ENCODE measurements at regions not wholly inside any gene's neighbourhood (a gene's known extent, or its start where the extent isn't known, plus 50 kb on each side); places are given as distances from the start of the nearest gene placed in this dataset.
"Not testable (repeated sequence)": the region's sequence is repeated elsewhere in the genome, so short reads cannot be mapped to it uniquely, and the experiment has no call there.

DNA sequence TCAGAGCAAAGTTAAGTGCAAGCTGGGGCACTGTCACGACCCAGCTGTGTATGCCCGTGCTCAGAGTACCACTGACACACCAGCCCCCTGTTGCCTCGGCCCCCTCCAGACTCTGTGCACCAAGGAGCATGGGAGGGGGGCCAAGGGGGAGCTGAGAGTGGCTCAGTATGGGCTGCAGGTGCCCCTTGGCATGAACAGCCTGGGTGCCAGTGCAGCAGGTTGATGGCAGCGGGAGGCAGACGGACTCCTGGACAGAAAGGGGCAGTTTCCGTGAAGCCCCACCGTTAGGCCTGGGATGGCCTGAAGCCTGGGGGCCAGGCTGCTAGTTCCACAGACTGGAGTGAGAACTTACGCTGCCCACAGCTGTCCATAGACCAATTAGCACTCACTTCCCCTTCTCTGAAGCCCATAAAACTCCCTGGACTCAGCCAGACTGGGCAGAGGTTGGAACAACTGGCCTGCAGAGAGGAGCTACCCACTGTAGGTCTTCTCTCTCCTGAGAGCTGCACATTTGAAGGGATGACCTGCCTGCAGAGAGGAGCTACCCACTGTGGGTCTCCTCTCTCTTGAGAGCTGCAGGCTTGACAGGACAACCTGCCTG lies 182.8 kb downstream of the DEPDC1B start:
- no peak for DNase-seq

DNA sequence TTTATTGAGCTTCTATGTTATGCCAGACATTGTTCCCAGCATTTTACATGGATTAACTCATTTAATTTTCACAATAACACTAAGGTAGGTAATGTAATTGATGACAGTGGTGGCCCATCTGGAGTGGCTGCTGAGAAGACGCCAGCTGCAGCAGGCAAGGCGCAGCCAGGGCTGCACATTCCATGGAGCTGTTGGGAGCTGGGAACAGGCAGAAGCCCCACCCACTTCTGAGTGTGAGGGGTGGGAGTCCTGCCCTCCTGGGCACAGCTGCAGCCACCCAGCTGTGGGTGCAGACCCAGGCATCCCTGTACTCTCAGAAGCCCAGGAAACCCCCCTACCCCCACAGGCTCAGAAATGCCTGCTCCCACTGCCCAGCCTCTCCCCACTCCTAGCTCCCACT lies 183.3 kb downstream of the DEPDC1B start:
- DNase-seq, result no peak

DNA sequence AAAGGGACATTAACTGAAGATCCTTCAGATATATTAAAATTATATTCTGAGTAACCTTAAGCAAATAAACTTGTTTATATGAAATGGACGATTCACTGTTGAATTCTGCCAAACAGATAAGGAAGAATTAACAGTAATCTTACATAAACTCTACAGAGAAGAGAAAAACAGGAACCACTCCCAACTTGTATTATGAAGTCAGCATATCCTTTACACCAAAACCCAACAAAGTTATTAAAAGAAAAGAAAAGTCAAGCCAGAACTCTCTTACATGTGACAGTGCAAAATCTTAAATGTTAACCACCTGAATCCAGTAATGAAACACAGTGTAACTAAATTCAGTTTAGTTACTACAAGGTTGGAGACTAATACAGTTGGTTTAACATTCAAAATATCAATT lies 185.8 kb downstream of the DEPDC1B start:
- DNase-seq, result no peak

DNA sequence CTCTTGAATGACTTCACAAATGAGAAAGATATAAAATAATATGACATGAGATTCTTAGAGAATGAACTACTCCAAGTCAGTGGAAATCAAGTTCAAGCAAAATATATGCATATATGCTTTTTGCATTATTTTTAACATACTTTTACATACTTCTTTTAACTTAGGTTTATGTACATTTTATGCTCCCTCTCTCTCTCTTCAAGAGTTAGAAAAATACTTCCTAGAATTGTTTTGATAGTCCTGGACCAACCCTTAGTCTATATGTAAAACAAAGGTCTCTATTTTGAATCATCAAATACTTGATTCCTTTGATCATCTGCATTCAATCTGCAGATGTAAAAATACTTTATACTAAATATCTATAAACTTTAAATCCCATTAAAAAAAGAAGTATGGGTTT lies 187.8 kb downstream of the DEPDC1B start:
- DNase-seq, result no peak

DNA sequence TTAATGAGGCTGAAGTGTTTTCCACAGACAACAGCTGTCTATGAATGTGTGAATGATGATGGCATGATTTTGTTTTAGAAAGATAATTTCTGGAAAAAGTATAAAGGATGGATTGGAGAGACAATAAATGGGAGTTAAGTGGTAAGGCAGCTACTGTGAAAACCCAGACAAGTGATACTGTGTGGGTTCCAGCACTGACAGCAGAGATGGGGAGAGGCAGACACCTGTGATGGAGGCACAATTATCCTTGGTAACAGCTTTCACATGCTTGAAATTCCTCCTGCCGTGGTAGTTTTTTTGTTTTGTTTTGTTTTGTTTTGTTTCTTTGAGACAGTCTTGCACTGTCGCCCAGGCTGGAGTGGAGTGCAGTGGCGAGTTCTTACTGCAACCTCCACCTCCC lies 189.3 kb downstream of the DEPDC1B start:
- no peak for DNase-seq

DNA sequence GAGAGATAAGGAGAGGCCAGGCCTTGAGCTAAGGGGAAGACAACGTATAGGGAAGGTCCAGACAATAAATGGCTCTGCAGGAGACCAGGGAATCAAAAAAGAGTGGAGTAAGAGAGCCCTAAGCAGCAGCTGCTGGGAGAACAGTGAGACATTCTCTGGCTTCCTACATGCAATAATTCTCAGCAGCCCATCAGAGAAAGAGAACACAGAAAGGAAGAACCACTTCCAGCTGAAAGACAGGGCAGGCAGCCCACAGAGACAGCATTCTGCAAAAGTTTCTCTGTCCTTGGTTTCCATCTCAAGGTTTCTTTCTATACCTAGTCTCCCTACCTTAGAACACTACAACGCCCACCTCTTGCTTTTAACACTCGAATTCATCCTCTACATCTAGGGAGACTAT lies 189.9 kb downstream of the DEPDC1B start:
- no peak for DNase-seq

DNA sequence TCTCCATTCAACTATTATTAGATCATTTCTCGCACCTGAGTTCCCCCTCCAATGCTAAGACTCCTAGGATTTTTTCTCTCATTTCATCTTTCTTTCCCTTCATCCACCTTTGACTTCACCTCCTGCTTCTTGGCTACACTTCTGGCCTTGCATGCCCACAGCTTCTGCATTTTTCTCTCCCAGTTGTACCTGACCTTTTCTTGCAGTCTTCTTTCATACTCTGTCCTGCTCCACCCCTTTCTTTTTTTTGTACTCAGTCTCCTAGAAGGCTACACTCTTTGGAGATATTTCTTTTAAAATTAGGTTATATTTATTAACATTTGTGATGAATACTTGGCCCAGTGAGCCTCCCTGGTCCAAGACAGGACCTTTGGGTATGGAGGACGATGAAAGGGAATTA lies 190.4 kb downstream of the DEPDC1B start:
- no peak for DNase-seq

DNA sequence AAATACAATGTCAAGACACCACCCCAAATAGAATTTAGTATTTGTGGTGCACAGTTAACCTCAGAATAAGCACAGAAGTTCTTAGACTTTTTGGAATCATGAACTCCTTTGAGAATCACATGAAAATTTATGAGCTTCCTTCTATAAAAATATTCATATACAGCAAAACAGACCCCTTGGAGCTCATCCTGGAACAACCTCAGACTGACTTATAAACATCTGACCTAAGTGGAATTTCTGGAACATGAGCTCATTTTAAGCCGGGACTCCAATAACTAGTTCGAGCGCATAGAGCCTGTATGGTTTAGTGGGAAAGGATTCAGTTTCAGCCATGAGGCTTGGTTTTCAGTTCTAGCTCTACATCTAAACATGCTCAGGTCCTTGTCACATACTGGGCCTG lies 192.3 kb downstream of the DEPDC1B start:
- no peak for DNase-seq

DNA sequence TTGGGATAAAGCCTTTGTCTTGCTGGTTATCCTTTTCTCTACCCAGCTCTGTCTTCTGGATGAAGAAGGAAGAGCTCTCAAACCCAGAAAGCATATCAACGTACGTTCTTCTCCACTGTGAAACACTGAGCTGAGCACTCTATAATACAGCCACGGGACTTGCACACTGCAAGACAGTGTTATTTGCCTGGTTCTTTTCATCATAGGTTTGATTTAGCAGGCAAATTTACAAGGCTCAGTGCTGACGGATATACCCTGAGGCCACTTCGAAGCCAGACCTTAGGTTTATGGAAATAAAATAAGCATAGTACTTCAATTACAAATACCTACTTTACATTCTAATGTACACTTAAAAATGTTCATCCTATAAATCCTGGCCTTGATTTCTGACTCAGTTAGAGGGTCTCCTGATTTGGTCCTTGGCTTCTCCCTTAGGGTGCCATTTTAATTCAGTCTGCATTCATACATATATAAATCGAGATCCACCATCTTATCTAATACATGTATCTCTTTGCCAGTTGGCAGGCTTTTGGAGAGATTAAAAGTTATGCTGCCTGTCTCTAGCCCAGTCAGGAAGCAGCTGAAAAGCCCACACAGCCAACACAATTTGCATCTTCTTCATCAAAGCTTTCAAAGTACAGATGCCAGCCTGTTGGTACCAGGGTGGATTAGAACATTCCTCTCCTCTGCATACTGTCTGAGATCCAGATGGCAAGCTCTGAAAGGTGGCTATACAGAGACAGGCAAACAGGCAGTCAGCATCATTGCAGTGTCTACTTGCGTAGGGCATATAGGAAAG lies 194.4 kb downstream of the DEPDC1B start:
- no peak for DNase-seq

DNA sequence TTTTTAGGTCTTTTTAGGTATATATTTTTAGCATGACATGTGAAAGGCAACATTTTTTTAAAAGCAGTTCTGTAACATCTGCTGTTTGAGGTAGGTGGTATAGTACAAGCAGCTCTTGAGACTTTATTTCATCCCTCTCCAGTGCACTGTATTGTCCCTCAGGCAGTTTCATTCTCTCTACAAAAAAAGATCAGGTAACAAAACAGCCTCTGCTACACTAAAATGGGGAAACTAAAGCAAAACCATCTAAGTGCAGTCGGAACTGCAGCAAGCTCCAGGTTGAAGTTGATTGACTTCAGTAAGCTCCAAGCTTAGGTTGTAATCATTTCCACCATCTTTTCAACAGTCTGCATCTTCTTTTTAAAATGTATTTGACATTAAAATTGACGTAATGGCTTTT lies 195.6 kb downstream of the DEPDC1B start:
- DNase-seq, result no peak

DNA sequence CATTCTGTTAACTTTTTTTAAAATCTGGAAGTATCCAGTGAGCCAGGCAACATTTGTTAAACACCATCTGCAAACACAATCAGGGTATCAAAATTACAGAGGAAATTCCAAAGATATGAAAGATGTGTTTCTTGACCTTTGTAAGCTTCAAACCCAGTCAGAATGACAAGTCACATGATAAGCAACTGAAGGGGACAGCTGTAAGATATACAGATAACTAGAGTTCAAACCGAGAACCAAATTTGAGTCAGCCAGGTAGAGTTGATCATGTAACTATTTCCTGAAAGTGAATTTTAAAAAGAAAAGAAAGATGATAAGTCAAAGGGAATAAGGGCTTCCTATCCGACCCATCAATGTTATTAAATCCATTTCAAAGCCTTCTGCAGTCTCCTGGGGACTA lies 196.2 kb downstream of the DEPDC1B start:
- no peak for DNase-seq

DNA sequence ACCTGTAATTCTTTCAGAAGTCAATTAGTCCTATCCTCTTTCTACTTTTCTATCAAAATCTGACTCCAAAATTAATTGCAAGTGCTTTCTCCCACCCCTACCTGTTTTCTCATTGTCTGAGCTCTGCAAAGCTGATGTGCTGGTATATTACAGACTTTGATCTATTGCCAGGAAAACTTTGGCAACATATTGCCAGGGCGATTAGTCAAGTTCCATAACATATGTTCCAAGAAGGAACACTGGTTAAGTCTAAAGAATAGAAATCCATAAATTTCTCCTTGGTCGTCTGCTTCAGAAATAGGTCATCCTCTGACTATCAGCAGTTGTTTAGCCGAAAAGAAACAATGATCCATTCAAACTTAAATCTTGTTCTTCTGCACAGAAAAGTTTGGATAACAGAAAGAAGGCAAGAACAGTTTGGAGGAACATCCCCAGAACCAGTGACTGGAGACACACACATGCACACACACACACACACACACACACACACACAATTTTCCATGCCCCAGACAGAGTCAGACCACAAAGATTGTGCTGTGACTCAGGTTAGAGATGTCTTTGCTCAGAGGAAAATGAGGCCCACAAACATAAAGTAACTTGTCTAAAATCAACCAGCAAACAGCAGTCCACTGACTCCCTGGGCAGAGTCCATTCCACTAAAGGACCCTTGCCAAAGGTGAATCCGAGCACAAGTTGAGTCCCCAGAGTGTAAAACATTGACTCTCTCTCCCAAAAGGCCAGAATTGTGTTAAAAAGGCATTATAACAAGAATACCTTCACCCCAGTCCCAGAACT lies 202.1 kb downstream of the DEPDC1B start:
- DNase-seq, result no peak

DNA sequence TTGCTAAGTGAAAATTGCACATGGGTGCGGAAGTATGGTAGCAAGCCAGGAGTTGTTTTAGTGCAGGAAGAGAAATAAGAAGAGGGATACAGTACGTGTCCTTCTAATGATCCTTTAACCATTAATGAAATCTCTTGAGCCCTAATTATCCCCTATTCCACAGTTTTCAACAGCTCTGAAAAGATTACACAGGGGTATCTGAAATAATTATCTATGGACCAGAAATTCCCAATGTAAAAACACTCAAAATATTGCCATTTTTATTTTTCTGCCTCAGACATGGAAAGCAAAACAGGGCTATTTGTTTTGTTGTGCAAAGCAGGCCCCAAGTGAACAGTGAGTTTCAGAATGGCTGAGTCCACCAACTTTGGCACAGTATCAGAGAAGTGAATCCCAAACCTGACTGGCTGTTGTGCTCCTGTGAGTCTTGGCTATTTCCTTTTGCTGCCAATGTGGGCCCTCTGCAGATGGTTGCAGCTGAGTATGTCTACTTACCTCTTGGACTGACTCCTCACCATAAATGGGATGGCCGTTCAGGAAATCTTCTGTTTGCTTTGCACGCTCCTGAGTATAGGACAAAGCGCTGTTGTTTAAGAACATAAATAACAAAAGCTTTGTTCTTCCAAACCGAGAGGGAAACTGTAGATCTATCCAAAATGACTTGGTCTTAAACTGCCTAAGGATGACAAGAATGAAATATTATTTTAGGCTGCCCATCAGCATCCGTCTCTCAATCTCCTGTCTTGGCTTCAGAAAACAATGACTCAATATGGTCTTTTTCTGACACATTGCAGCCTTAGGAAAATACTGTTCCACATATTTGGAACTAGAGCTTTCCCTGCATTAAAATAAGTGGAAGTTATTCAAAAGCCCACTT lies 204.1 kb downstream of the DEPDC1B start:
- DNase-seq, result no peak

DNA sequence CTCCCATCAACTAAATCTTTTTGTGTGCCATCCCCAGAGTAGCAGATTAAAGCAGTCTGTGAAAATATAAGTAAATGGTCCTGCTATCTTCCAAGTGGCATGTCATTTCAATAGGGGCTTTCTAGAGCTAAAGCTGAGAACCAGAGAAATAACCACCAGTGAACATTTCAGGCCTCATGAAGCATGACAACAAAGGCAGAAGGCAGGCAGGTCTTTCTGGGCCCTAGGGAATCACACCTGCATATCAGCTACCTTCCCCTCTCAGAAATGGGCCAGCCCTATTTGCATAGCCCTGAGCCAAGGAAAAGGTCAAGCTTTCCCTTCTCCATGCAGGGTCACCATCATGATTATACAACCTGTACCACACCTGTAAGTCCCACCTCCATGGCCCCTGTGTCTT lies 205.3 kb downstream of the DEPDC1B start:
- no peak for DNase-seq

DNA sequence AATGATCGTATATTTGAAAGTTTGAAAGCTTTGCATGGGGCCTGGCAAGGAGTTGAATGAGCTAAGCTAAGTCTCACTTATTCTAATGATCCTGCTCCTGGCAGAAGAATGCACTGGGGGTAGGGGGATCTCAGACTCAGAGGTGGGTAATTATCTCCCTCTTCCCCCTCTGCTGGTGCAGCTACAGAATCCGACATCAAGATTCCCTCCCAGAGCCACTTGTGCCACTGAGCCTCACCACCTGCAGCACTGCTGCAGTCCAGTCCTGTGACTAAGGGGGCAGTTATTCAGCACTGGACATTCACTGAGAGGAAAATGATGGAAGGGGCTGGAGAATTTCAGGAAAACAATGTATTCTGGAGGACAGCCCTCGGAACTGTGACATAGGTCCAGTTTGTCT lies 205.8 kb downstream of the DEPDC1B start:
- DNase-seq, result no peak

DNA sequence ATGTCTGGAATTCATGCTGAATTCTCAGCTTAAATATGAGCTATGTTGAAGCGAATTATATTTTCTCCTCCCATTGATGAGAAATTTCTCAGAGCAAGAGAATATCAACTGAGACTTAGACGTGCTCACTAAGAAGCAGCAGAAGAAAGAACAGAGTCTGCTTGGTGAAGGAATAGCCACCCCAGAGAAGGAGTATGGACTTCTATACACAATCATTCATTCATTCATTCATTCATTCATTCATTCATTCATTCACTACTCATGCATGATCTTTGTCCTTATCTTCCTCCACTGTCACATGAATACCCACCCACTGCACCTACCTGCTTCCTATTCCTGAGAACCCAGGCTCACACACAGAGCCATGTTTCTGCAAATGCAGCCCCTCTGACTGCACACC lies 206.6 kb downstream of the DEPDC1B start:
- no peak for DNase-seq

DNA sequence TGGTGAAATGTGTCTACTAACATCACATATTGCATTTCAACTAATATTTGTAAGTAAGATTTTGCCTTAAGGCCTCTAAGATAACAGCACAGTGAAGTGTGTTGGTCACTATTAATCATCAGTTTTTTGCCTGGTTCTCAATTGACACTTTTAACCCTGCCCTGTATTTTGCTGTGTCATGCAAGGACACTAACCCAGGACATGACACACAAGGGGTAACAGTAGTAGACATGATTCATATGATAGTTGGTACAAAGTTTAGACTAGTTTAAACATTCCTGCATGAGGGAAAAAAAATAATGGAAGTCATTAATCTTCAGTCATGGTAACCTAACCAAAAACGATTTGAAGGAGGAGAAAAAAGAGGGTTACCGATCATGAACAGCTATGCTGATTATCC lies 207.0 kb downstream of the DEPDC1B start:
- no peak for DNase-seq

DNA sequence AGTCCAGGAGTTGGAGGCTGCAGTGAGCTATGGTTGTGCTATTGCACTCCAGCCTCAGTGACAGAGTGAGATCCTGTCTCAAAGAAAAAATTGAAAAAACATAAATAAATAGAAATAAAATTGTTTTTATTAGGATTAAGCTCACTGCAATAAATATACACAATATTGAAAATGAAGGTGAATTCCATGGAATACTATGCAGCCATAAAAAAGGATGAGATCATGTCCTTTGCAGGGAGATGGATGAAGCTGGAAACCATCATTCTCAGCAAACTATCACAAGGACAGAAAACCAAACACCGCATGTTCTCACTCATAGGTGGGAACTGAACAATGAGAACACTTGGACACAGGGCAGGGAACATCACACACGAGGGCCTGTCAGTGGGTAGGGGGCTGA lies 207.6 kb downstream of the DEPDC1B start:
- not testable (repeated sequence) for DNase-seq

DNA sequence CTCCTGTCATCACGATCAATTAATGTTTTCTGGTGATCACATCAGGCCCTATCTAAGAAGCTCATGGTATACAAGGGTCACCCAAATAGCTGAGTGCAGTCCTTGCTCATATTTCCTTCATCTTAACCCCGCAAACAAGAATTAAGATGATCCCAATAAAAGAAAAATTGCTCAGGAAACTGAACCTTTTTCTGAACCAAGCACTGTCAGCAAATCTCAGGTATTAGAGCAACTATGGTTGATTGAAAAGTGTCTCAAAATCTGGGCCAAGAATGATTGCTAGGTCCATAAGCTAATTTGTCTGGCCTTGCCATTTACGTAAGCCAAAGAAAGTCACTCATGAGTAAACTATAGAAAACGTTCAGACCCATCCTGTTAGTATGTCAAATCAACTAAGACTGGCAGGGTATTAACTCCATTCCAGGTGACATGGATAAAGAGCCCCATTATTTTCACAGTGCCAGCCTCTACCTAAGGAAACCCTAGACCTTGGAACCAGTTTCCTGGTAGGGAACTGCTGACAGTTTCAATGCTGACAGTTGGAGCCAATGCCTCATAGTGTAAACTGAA lies 209.3 kb downstream of the DEPDC1B start:
- no peak for DNase-seq

DNA sequence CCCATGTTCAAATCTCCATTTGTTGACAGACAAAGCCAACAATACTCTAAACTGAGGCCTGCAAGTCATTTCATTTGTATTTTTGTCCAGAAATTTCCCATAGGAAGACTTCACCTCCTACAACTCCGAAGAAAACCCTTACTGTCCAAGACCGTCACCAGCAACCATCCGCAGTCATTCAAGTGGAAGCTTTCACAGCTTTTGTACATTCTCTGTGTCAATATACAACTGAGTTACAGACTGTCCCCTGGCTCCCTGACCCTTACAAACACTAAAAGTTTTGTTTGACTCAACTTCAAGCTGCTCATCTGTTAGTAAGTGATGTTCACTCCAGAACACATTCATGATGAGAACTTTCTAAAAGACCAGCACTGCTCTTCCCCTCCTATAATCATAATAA lies 210.1 kb downstream of the DEPDC1B start:
- no peak for DNase-seq

DNA sequence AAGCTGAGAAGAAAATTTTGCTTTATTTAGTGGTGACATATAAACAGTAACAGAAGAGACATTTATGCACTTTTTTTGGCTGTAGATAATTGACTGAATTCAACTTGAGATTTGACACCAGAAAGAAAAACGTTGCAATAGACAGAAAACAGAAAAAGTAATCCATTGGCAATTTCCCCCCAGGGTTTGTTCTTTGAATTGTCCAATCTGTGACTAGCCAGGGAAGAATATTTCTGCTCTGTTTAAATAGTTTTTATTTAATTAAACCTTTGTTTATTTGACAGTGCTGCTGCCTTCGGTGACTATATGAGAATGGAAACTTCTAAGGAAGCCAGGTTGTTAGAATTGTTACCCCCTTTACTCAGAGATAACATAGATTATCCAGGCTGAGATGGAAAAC lies 210.6 kb downstream of the DEPDC1B start:
- DNase-seq, result no peak

DNA sequence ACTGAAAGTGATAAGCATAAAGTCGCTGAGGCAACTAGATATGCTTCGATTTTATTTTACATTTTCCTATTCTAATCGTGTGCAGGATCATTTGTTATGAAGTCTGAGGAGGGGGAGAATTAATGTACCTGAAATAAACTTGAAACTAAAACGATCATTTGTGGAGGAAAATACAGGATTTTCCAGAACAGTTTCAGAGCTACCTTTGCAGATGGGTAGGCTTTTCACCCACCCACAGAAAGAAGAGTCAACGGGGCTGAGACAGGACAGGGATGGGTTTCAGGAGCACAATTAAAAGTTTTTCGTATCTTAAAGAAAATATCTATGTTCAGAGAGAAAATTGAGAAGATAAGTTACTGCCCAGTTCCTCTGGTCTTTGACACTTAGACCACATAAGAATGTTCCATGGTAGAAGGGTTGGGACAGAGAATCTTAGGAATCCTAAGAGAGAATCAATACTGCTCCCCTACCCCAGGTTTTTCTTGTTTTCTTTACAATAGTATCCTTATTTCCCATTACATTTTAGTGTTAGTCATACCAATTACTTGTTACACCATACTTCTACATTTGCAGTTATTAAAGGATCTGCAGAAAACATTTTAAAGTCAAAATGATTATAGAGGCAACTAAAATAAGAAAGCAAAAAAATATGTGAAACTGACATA lies 211.4 kb downstream of the DEPDC1B start:
- no peak for DNase-seq
